ENCODE measurements at regions not wholly inside any gene's neighbourhood (a gene's known extent, or its start where the extent isn't known, plus 50 kb on each side); places are given as distances from the start of the nearest gene placed in this dataset.

DNA sequence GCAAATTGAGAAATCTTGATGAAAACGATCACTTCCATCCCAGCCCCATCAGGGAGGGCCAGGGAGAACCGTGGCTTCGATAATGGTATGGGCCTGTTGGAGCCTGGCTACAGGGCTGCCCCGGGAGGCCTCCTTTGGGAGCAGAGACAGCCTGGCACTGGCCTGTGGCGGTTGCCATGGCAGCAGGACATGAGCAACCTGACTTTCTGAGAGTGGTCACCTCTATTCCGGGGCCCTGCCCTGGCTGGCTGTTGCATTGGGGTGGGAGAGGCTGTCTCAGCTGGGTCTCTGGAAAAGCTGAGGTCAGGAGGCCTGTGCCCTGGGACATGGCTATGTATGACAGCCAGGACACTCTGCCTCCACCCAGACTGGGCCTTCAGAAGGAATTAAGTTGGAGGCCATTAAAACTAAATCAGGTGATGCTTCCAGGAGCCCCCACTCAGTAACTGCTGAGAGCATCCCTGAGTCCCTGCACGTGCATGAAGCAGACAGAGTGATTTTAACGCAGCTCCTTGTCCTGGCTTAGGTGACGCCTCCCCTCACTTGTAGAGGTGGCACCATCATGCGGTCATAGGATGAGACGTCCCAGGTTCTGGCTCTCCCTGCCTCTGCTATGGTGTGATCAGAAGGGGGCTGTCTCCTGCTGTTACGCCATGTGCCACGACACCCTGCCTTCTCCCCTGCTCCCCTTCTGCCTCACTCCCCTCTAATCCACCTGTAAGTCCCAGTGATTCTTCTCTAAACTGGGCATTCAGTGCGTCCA is 126.3 kb downstream of the SLC25A47 start:
- TF ChIP-seq EZH2 (IDR thresholded peaks at IDR 0.05; ENCODE audit: insufficient read depth, low read length): no peak
- TF ChIP-seq, protein P1, sequence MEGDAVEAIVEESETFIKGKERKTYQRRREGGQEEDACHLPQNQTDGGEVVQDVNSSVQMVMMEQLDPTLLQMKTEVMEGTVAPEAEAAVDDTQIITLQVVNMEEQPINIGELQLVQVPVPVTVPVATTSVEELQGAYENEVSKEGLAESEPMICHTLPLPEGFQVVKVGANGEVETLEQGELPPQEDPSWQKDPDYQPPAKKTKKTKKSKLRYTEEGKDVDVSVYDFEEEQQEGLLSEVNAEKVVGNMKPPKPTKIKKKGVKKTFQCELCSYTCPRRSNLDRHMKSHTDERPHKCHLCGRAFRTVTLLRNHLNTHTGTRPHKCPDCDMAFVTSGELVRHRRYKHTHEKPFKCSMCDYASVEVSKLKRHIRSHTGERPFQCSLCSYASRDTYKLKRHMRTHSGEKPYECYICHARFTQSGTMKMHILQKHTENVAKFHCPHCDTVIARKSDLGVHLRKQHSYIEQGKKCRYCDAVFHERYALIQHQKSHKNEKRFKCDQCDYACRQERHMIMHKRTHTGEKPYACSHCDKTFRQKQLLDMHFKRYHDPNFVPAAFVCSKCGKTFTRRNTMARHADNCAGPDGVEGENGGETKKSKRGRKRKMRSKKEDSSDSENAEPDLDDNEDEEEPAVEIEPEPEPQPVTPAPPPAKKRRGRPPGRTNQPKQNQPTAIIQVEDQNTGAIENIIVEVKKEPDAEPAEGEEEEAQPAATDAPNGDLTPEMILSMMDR (IDR thresholded peaks at IDR 0.05; ENCODE audit: insufficient read depth, low read depth, low read length): no peak
